PC-3 (cell line): ENCODE measurements at regions not wholly inside any gene's neighbourhood (a gene's known extent, or its start where the extent isn't known, plus 50 kb on each side); places are given as distances from the start of the nearest gene placed in this dataset.
"Not testable (repeated sequence)": the region's sequence is repeated elsewhere in the genome, so short reads cannot be mapped to it uniquely, and the experiment has no call there.

Experiments
- EZH2 ChIP-seq: fragments of 300-600 bp; sonication (generic); IDR thresholded peaks from one replicate; pipeline ENCODE4 v1.6.1; 2017; ENCODE audit warnings: antibody characterized with exemption, mild to moderate bottlenecking, low read length; ENCODE audit not compliant: unreplicated experiment
- EZH2phosphoT487 ChIP-seq: fragments of 300-600 bp; sonication (generic); IDR thresholded peaks from 2 replicates; pipeline ENCODE4 v1.6.1; 2018; ENCODE audit warnings: mild to moderate bottlenecking, antibody characterized with exemption, low read length, borderline replicate concordance
- TF ChIP-seq, protein P1 (sequence below): fragments of 300-600 bp; sonication (generic); conservative IDR thresholded peaks from 2 replicates; pipeline ENCODE4 v1.5.1; 2017; ENCODE audit warnings: antibody characterized with exemption, low read depth, mild to moderate bottlenecking, low read length

- not testable (repeated sequence) for TF ChIP-seq EZH2, EZH2phosphoT487
- TF ChIP-seq, protein P1, sequence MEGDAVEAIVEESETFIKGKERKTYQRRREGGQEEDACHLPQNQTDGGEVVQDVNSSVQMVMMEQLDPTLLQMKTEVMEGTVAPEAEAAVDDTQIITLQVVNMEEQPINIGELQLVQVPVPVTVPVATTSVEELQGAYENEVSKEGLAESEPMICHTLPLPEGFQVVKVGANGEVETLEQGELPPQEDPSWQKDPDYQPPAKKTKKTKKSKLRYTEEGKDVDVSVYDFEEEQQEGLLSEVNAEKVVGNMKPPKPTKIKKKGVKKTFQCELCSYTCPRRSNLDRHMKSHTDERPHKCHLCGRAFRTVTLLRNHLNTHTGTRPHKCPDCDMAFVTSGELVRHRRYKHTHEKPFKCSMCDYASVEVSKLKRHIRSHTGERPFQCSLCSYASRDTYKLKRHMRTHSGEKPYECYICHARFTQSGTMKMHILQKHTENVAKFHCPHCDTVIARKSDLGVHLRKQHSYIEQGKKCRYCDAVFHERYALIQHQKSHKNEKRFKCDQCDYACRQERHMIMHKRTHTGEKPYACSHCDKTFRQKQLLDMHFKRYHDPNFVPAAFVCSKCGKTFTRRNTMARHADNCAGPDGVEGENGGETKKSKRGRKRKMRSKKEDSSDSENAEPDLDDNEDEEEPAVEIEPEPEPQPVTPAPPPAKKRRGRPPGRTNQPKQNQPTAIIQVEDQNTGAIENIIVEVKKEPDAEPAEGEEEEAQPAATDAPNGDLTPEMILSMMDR, result not testable (repeated sequence)
Measured at GRCh38 chr5:20890936-20891335, 902.9 kb upstream of the CDH18 start.
